ENCODE measurements at regions not wholly inside any gene's neighbourhood (a gene's known extent, or its start where the extent isn't known, plus 50 kb on each side); places are given as distances from the start of the nearest gene placed in this dataset.

- no peak for DNase-seq
Measured at GRCh38 chr13:105785436-105785835, 750.0 kb downstream of the EFNB2 start.

GRCh38 chr13:105783261-105783660 is 752.2 kb downstream of the EFNB2 start:
- DNase-seq = no peak

- no peak for DNase-seq
Measured at GRCh38 chr13:105778196-105778595, 757.3 kb downstream of the EFNB2 start.

DNA sequence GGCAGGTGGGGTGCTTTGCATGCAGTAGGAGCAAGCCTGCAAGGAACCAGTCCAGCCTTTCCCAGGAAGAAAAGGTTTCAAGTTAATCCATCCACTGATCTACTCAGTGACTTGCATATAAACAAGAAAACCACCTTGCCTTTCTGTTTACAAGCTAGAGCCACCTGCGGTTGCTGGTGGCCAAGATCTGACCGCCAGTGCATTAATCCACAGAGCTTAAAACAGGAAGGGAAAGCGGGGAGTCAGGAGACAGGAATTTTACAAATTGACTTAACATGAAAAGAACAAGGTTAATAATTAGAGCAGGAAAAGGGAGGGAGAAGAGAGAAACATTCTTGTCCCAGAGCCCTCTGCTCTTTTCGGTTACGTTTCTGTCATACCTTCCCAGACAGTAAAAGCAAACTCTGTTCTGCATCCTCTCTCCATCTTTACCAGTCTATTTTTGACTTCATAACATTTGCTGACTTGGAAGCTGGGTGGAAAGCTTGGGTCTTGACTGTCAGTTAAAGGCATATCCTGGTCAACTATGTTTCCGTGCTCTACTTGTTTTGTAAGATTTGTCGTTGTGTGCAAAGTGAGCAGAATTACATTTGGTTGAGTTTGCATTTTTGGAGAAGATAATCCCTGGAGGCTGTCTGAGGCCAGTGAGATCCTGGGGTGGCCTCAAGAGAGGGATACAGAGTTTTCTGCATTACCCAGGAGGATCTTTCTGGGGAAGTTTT is 760.6 kb downstream of the EFNB2 start:
- peak; percentile 22 for DNase-seq

GRCh38 chr13:105773863-105774538 is 761.5 kb downstream of the EFNB2 start:
- no peak for DNase-seq

GRCh38 chr13:105773241-105773640 is 762.2 kb downstream of the EFNB2 start:
- DNase-seq = no peak

DNA sequence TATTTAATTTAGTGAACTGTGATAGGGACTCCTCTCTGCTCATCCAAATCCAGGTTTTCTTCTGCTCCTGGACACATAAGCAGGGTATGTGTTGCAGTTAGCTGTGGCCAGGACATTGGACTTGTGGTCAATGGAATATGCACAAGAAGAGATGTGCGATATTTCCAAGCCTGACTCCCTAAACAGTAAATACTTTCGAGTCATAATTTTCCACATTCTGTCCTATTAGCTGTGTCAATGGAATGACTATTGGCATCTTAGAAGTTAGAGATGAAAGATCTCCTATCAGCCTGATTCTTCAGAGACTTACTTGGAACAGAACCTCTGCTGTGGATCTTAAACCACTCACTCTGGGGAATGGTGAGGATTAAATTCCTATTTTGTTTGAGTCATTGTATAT is 771.0 kb downstream of the EFNB2 start:
- no peak for DNase-seq

GRCh38 chr13:105763851-105764250 is 771.6 kb downstream of the EFNB2 start:
- DNase-seq = no peak

- no peak for DNase-seq
Measured at GRCh38 chr13:105762096-105762495, 773.4 kb downstream of the EFNB2 start.

GRCh38 chr13:105758918-105759860 is 776.3 kb downstream of the EFNB2 start:
- DNase-seq = no peak

DNA sequence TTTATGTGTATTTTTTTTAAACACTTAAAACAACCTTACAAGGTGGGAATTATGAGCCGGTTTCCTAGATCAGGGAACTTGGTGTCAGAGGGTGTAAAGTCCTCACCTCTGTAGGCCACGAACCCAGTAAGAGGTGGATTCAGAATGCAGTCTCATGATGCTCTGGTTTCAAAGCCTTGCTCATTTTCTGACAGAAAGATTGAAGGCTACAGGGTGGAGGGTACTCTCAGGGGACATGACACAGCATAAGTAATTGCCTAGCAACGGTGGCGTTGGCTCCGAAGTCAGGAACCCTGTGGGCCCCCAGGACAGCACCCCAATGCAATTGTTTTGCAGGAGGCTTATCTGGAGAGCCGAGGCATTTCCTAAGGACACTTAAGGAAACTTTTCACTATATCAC is 794.7 kb downstream of the EFNB2 start:
- DNase-seq = no peak

DNA sequence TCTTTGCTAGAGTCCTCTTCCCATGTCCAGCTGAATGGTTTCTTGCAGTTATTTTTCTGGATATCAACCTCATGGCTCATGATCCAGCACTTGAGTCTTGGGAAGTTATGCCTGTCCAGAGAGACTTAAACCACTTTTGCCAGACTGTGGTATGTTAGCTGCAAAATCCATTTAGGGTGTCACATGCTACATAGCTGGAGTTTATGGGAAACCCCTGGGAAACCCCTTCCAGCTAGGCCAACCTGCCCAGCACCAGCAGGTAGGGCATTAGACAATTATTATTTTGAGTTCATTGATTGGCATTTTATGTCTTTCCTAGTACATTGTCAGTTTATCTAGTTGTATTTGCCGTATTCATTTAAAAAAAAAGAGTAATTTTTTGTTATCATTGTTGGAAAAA is 797.8 kb downstream of the EFNB2 start:
- no peak for DNase-seq

GRCh38 chr13:105735281-105735680 is 800.2 kb downstream of the EFNB2 start:
- no peak for DNase-seq

DNA sequence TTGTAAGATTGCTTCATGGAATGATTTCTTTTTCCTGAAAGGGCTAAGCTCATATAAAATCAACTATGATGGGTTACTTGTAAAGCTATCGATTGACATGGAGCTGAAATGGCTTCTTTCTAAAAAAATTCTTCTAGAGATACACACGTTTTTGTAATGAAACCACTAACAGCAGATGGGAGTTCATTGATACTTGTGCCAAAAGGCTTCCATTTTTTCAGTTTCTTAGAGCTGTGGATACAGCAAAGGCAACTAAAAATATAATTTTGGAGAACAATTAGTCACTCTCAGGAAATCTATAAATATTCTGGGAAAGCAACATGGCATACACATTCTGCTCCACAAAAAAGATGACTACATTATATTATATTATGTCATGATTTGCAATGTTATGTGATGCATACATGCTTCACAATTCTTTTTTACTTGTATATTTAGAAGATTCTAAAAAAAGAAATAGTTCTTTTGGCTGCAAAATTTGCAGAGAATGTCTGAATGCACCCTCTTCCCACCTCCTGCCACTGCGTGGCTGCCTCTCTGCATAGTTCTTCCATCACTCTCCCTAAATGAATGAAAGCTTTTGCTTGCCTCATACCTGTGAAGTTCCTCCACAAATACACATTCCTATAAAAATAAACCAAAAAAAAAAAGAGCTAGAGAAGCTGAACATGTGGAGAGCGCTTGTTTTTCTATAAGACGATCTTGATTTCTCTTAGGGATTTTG is 802.5 kb downstream of the EFNB2 start:
- DNase-seq = no peak

DNA sequence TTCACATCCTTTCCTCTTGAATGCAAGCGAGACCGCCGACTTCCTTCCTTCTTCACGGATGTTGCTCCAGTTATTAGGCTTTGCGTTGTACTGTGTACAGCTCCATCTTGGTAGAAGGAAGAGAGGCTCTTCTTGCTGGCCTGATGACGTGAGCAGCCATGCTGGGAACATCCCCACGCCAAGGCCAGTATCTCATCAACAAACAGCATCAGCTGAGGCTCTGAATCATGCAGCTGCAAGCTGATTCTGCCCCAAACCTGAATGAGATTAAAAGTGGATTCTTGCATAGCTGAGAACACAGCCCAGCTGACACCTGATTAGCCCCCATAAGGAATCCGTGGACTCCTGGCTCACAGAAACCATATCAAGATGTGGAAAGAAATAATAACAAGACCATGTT is 809.6 kb downstream of the EFNB2 start:
- no peak for DNase-seq

GRCh38 chr13:105721016-105721415 is 814.4 kb downstream of the EFNB2 start:
- DNase-seq = peak; percentile 56

DNA sequence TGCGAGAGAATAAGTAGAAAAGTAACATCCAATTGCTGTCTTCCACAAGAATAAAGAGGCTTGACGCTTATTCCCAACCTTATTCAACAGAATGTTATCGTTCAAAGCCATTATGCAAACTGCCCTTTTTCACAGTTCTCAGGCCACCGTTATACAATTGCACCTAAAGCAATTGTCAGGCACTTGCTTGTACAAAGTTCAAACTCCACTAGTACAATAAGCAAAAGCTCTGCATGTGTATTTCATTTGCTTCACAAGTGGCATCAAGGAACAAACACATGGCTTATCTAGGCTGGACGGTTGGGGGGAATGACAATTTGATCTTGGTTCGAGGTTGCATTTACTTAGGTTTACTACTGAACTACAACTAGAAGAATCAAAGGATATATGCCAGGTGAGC is 815.6 kb downstream of the EFNB2 start:
- DNase-seq = no peak

GRCh38 chr13:105709181-105709580 is 826.3 kb downstream of the EFNB2 start:
- DNase-seq = no peak

- no peak for DNase-seq
Measured at GRCh38 chr13:105703843-105704242, 831.6 kb downstream of the EFNB2 start.

DNA sequence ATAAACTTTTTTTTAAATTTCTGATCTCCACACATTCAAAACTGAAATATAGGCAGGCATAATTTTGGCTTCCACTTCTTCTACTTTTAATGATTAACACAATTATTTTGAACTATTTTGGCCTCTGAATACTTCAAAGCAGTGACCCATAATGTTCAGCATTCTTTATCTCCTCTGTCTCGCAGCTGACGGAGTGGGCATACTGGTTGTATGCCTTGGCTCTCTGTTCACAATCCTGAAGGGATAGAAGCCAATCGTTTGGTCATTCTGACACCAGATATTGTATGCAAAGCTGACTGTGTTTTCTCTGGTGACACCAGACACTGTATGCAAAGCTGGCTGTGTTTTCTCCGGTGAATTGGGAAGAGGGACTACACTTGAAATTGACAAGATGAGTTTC is 833.0 kb downstream of the EFNB2 start:
- no peak for DNase-seq

DNA sequence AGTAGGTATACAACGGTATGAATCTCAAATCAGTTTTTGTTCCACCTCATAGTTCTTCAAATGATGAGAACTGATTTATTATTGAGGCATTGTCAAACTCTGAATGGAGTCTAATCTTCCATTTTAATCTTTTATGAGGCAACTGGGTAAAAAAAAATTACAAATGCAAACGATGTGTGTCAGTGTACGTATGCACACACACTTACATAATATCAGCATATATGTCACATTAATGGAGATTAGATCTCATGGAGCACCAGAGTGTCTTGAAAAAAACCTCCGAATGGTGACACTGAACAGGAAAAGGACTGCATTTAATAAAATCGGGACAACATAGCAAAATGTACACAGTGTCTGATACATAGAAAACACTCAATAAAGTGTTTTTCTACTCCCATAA is 842.7 kb downstream of the EFNB2 start:
- no peak for DNase-seq

DNA sequence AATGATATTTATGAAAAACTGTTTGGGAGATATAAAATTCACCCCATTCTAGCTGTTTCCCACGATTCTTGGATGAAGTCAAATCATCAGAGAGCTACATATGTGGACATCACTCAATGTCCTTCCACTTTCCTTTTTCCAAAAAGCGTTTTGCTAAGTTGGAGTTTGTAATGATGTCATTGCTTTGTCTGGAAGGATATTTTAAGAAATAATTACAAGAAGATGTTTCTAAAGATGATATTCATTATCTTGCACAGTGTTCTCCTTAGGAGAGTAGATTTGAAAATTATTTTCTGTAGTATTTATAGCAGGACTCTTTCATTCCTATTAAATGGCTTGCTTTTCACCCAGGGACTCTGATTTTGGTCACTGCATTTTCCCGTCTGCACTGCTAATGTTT is 851.2 kb downstream of the EFNB2 start:
- no peak for DNase-seq

Measured in renal pelvis (tissue), 1 donor.